ENCODE measurements at regions not wholly inside any gene's neighbourhood (a gene's known extent, or its start where the extent isn't known, plus 50 kb on each side); places are given as distances from the start of the nearest gene placed in this dataset.

GRCh38 chr9:18061332-18061731 is 412.6 kb upstream of the ADAMTSL1 start:
- no peak for TF ChIP-seq CTCF (IDR thresholded peaks at IDR 0.05)
- TF ChIP-seq POLR2A (IDR thresholded peaks at IDR 0.05): no peak

Data from esophagus squamous epithelium (tissue), 4 donors.